ENCODE measurements at regions not wholly inside any gene's neighbourhood (a gene's known extent, or its start where the extent isn't known, plus 50 kb on each side); places are given as distances from the start of the nearest gene placed in this dataset.

DNA sequence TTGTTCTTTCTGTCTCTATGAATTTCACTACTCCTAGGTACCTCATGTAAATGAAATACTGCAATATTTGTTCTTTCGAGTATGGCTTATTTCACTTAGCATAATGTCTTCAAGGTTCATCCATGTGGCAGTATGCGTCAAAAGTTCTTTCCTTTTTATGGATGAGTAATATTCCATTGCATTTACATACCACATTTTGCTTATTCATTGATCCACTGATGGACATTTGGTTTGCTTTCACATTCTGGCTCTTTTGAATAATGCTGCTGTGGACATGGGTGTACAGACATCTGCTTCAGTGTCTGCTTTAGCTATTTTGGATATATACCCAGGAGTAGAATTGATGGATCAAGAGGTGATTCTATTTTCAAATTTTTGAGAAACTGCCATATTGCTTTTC, 144.2 kb upstream of the PAPPA start:
- Histone ChIP-seq H3K27ac (ENCODE audit: insufficient read length, low read depth, low read length) (no peak overlapping the region), H2BK12ac (ENCODE audit: insufficient read length, low read depth, low read length) (no peak overlapping the region), H3K23me2 (ENCODE audit: insufficient read length, low read depth, low read length, poor library complexity, severe bottlenecking) (no peaks in the 10 kb centered on the region), H3K14ac (ENCODE audit: insufficient read depth, low read length) (no peak overlapping the region), H3K56ac (ENCODE audit: insufficient read length, low read depth, low read length) (no peak overlapping the region), H3K18ac (ENCODE audit: insufficient read length, low read depth, low read length) (no peak overlapping the region), H3K79me2 (ENCODE audit: insufficient read depth, low read length) (no peaks in the 10 kb centered on the region), H2BK20ac (ENCODE audit: low read depth, low read length, poor library complexity, severe bottlenecking) (no peak overlapping the region), H2AK5ac (ENCODE audit: insufficient read length, low read length) (no peak overlapping the region), H3K79me1 (ENCODE audit: insufficient read depth, low read depth, low read length, poor library complexity, severe bottlenecking) (no peaks in the 10 kb centered on the region), H3T11ph (ENCODE audit: low read length) (no peak overlapping the region), H4K5ac (ENCODE audit: insufficient read length, low read depth, low read length) (no peak overlapping the region), H4K91ac (ENCODE audit: insufficient read length, low read depth, low read length) (no peak overlapping the region), H2BK15ac (ENCODE audit: low read depth, low read length) (no peak overlapping the region), H3K9ac (ENCODE audit: extremely low read depth, insufficient read length, low read length) (no peak overlapping the region), H3K4ac (ENCODE audit: low read depth, low read length) (no peak overlapping the region), H4K20me1 (ENCODE audit: control insufficient read depth, insufficient read depth, insufficient read length) (no peaks in the 10 kb centered on the region), H4K8ac (replicated peaks; ENCODE audit: insufficient read length, low read depth, low read length) (no peak overlapping the region), H2BK120ac (ENCODE audit: low read depth, low read length, poor library complexity, severe bottlenecking) (no peak overlapping the region), H3K27me3 (ENCODE audit: insufficient read depth, low read length) (no peaks in the 10 kb centered on the region), H2BK5ac (ENCODE audit: insufficient read length, low read length) (no peak overlapping the region), H2AFZ (ENCODE audit: low read length) (no peak overlapping the region), H3K23ac (ENCODE audit: insufficient read length, low read depth, low read length) (no peak overlapping the region), H3K9me3 (ENCODE audit: control insufficient read depth, low read depth, low read length) (no peaks in the 10 kb centered on the region), H3K4me1 (ENCODE audit: insufficient read depth, low read length) (no peaks in the 10 kb centered on the region), H3K4me2 (ENCODE audit: insufficient read depth, insufficient read length, low read length) (no peak overlapping the region)
- H3K36me3 Mint-ChIP-seq (ENCODE audit: insufficient read depth in 1 of 3, low read depth in 3 of 3) = no peaks in the 10 kb centered on the region
- no peak for DNase-seq
- no peak overlapping the region for H3K27ac Mint-ChIP-seq
- no CpG with 5 or more reads among the region's 2 CpGs for WGBS (ENCODE audit: extremely low coverage, insufficient read length, low lambda C conversion rate)
- H3K27me3 Mint-ChIP-seq (ENCODE audit: low read depth) = no peaks in the 10 kb centered on the region; the same call in none of the 2 replicates
- TF ChIP-seq, protein P1, sequence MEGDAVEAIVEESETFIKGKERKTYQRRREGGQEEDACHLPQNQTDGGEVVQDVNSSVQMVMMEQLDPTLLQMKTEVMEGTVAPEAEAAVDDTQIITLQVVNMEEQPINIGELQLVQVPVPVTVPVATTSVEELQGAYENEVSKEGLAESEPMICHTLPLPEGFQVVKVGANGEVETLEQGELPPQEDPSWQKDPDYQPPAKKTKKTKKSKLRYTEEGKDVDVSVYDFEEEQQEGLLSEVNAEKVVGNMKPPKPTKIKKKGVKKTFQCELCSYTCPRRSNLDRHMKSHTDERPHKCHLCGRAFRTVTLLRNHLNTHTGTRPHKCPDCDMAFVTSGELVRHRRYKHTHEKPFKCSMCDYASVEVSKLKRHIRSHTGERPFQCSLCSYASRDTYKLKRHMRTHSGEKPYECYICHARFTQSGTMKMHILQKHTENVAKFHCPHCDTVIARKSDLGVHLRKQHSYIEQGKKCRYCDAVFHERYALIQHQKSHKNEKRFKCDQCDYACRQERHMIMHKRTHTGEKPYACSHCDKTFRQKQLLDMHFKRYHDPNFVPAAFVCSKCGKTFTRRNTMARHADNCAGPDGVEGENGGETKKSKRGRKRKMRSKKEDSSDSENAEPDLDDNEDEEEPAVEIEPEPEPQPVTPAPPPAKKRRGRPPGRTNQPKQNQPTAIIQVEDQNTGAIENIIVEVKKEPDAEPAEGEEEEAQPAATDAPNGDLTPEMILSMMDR (conservative IDR thresholded peaks at IDR 0.05) = no peak
- H3K4me3 Mint-ChIP-seq = no peak overlapping the region
- H3K4me1 Mint-ChIP-seq = 0 out of 4 replicates have a peak, but pooled peaks cover 0 to 5% of the 10 kb centered on the region in 2 experiments
- peaks cover 0 to 2% of the 10 kb centered on the region in 2 experiments; a peak in 3 of 5 replicates for H3K9me3 Mint-ChIP-seq
